ENCODE measurements at regions not wholly inside any gene's neighbourhood (a gene's known extent, or its start where the extent isn't known, plus 50 kb on each side); places are given as distances from the start of the nearest gene placed in this dataset.

DNA sequence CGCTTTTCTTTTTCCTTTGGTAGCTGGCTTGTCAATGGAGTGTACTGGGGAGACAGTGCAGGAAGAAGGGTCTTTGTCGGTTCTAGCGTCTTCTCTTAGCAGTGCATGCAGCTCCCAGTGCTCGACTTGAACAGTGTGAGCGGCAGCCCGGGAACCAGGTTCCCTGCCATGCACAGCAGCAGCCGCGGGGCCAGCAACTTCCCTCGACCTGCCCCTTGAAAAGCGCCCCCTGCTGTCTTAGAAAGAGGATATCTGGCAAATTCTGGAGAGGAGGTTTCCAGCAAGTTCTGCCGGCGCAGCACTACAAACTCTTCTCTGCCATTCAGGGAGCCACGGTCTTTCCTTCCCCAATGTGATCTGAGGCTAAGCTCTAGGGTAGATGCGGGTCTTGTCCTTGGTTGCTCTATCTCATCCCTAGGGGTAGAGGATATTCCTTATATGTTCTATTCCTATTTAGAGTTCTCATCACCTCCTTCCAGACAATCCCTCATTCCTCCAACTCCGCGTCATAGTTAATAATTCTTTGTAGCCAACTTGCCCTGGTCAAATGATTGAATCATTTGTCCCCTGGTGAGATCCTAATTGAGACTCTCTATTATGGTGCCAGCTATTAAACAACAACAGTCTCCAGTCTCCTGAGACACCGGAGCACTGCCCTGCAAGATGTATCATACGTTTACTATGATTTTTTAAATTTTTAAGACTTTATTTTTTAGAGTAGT is 451.3 kb downstream of the PMP22 start:
- DNase-seq, result no peak
- no peak overlapping the region for H3K23ac ChIP-seq (ENCODE audit: low read length in 2 of 2)
- H3K36me3 ChIP-seq (ENCODE audit: control insufficient read depth in 1 of 2, insufficient read depth in 2 of 2, low read depth in 1 of 2, low read length in 2 of 2), result no peaks in the 10 kb centered on the region
- no peak overlapping the region for H2AFZ ChIP-seq (ENCODE audit: low read depth, low read length)
- no peaks in the 10 kb centered on the region for H3K9me3 ChIP-seq (ENCODE audit: control insufficient read depth, low read length)
- 51% methylated on average over 15 of the region's 18 CpGs for whole genome bisulfite sequencing
- H3K79me1 ChIP-seq (replicated peaks; ENCODE audit: low read length, poor library complexity, severe bottlenecking), result no peaks in the 10 kb centered on the region
- no peak overlapping the region for H4K91ac ChIP-seq (ENCODE audit: low read length)
- peaks cover 3% of the 10 kb centered on the region for H3K4me1 ChIP-seq (ENCODE audit: control insufficient read depth, insufficient read depth, low read depth, low read length)
- H3K27ac ChIP-seq (ENCODE audit: low read length, poor library complexity, severe bottlenecking), result no peak overlapping the region
- H3K4me3 ChIP-seq (ENCODE audit: insufficient read depth in 1 of 2, low read depth in 1 of 2, low read length in 2 of 2), result no peak overlapping the region
- H3K4me2 ChIP-seq (ENCODE audit: low read length, poor library complexity, severe bottlenecking), result no peak overlapping the region
- no peaks in the 10 kb centered on the region for H3K27me3 ChIP-seq (ENCODE audit: control insufficient read depth in 1 of 2, insufficient read depth in 1 of 2, low read length in 2 of 2)
- H2AK5ac ChIP-seq (ENCODE audit: low read length, severe bottlenecking), result no peak overlapping the region
- no peak overlapping the region for H3K14ac ChIP-seq (ENCODE audit: low read length in 2 of 2)
- no peak overlapping the region for H3K4ac ChIP-seq (ENCODE audit: low read depth in 1 of 2, low read length in 2 of 2)
- no peak overlapping the region for H3K18ac ChIP-seq (ENCODE audit: low read depth in 1 of 2, low read length in 2 of 2)
- no peak overlapping the region for H2BK120ac ChIP-seq (ENCODE audit: low read depth, low read length)
- no peak overlapping the region for H3K9ac ChIP-seq (ENCODE audit: low read length)
- H4K8ac ChIP-seq (ENCODE audit: low read length), result no peak overlapping the region
- H2BK12ac ChIP-seq (ENCODE audit: low read length in 2 of 2), result peak overlapping the region in 1 of 2 experiments; percentile 63
- H2BK15ac ChIP-seq (ENCODE audit: low read depth, poor library complexity, severe bottlenecking), result no peak overlapping the region
- no peak overlapping the region for H2BK5ac ChIP-seq (ENCODE audit: low read depth, low read length, poor library complexity, severe bottlenecking)

- Histone ChIP-seq H2BK15ac (ENCODE audit: low read depth, poor library complexity, severe bottlenecking) (no peak overlapping the region), H2AK5ac (ENCODE audit: low read length, severe bottlenecking) (no peak overlapping the region), H3K4ac (ENCODE audit: low read depth in 1 of 2, low read length in 2 of 2) (no peak overlapping the region), H3K14ac (ENCODE audit: low read length in 2 of 2) (no peak overlapping the region), H3K79me1 (replicated peaks; ENCODE audit: low read length, poor library complexity, severe bottlenecking) (no peaks in the 10 kb centered on the region), H3K4me1 (ENCODE audit: control insufficient read depth, insufficient read depth, low read depth, low read length) (no peaks in the 10 kb centered on the region), H2BK12ac (ENCODE audit: low read length in 2 of 2) (no peak overlapping the region), H2BK5ac (ENCODE audit: low read depth, low read length, poor library complexity, severe bottlenecking) (no peak overlapping the region), H2AFZ (ENCODE audit: low read depth, low read length) (no peak overlapping the region), H3K36me3 (ENCODE audit: control insufficient read depth in 1 of 2, insufficient read depth in 2 of 2, low read depth in 1 of 2, low read length in 2 of 2) (no peaks in the 10 kb centered on the region), H3K23ac (ENCODE audit: low read length in 2 of 2) (no peak overlapping the region), H3K4me2 (ENCODE audit: low read length, poor library complexity, severe bottlenecking) (no peak overlapping the region), H2BK120ac (ENCODE audit: low read depth, low read length) (no peak overlapping the region), H3K27ac (ENCODE audit: low read length, poor library complexity, severe bottlenecking) (no peak overlapping the region), H3K4me3 (ENCODE audit: insufficient read depth in 1 of 2, low read depth in 1 of 2, low read length in 2 of 2) (no peak overlapping the region), H3K27me3 (ENCODE audit: control insufficient read depth in 1 of 2, insufficient read depth in 1 of 2, low read length in 2 of 2) (no peaks in the 10 kb centered on the region), H4K8ac (ENCODE audit: low read length) (no peak overlapping the region), H3K9me3 (ENCODE audit: control insufficient read depth, low read length) (no peaks in the 10 kb centered on the region), H3K18ac (ENCODE audit: low read depth in 1 of 2, low read length in 2 of 2) (no peak overlapping the region), H3K9ac (ENCODE audit: low read length) (no peak overlapping the region), H4K91ac (ENCODE audit: low read length) (no peak overlapping the region)
- DNase-seq, result no peak
Observed at GRCh38 chr17:14808425-14808824, 456.7 kb downstream of the PMP22 start.

GRCh38 chr17:14805348-14805747 is 459.8 kb downstream of the PMP22 start:
- peaks cover 3% of the 10 kb centered on the region for H3K9me3 ChIP-seq (ENCODE audit: control insufficient read depth, low read length)
- H3K27me3 ChIP-seq (ENCODE audit: control insufficient read depth in 1 of 2, insufficient read depth in 1 of 2, low read length in 2 of 2), result no peaks in the 10 kb centered on the region

DNA sequence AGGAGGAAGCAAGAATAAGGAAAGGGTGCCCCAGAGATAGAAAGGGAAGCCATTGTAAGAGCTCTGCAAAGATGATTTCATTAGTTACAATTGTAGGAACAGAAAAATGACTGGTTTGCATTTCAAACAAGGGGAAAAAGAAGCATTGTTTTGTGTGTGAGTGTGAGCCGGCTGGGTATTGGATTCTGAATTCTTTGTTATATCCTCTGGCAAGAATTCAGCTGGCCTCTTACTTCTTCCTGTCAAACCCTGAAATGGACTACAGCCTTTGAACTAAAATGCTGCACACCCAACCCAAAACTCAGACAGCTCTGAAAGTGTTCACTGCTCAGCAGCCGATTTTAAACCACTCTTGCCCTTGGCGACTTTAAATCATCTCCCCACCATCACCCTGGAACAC is 461.3 kb downstream of the PMP22 start:
- no peak overlapping the region for H3K18ac ChIP-seq (ENCODE audit: low read depth in 1 of 2, low read length in 2 of 2)
- no peak overlapping the region for H3K9ac ChIP-seq (ENCODE audit: low read length)
- WGBS, result 85% methylated on average over 3 of the region's 3 CpGs
- H3K27ac ChIP-seq (ENCODE audit: low read length, poor library complexity, severe bottlenecking), result no peak overlapping the region
- no peaks in the 10 kb centered on the region for H3K27me3 ChIP-seq (ENCODE audit: control insufficient read depth in 1 of 2, insufficient read depth in 1 of 2, low read length in 2 of 2)
- no peak overlapping the region for H2BK15ac ChIP-seq (ENCODE audit: low read depth, poor library complexity, severe bottlenecking)
- H3K4me3 ChIP-seq (ENCODE audit: insufficient read depth in 1 of 2, low read depth in 1 of 2, low read length in 2 of 2), result no peak overlapping the region
- H2BK12ac ChIP-seq (ENCODE audit: low read length in 2 of 2), result no peak overlapping the region
- no peak overlapping the region for H2AFZ ChIP-seq (ENCODE audit: low read depth, low read length)
- H2BK5ac ChIP-seq (ENCODE audit: low read depth, low read length, poor library complexity, severe bottlenecking), result no peak overlapping the region
- peaks cover 3% of the 10 kb centered on the region for H3K9me3 ChIP-seq (ENCODE audit: control insufficient read depth, low read length)
- H2AK5ac ChIP-seq (ENCODE audit: low read length, severe bottlenecking), result no peak overlapping the region
- no peak overlapping the region for H3K4me2 ChIP-seq (ENCODE audit: low read length, poor library complexity, severe bottlenecking)
- H3K14ac ChIP-seq (ENCODE audit: low read length in 2 of 2), result no peak overlapping the region
- H3K23ac ChIP-seq (ENCODE audit: low read length in 2 of 2), result no peak overlapping the region
- no peaks in the 10 kb centered on the region for H3K4me1 ChIP-seq (ENCODE audit: control insufficient read depth, insufficient read depth, low read depth, low read length)
- H3K4ac ChIP-seq (ENCODE audit: low read depth in 1 of 2, low read length in 2 of 2), result no peak overlapping the region
- H3K36me3 ChIP-seq (ENCODE audit: control insufficient read depth in 1 of 2, insufficient read depth in 2 of 2, low read depth in 1 of 2, low read length in 2 of 2), result no peaks in the 10 kb centered on the region
- H4K91ac ChIP-seq (ENCODE audit: low read length), result no peak overlapping the region
- DNase-seq, result no peak
- H3K79me1 ChIP-seq (replicated peaks; ENCODE audit: low read length, poor library complexity, severe bottlenecking), result no peaks in the 10 kb centered on the region
- no peak overlapping the region for H2BK120ac ChIP-seq (ENCODE audit: low read depth, low read length)
- H4K8ac ChIP-seq (ENCODE audit: low read length), result no peak overlapping the region

More at GRCh38 chr17:14805348-14805747, 459.8 kb downstream of the PMP22 start:
- no peak overlapping the region for H4K91ac ChIP-seq (ENCODE audit: low read length)
- no peak overlapping the region for H3K4me2 ChIP-seq (ENCODE audit: low read length, poor library complexity, severe bottlenecking)
- no peak overlapping the region for H3K23ac ChIP-seq (ENCODE audit: low read length in 2 of 2)
- no peak overlapping the region for H2BK15ac ChIP-seq (ENCODE audit: low read depth, poor library complexity, severe bottlenecking)
- H3K4ac ChIP-seq (ENCODE audit: low read depth in 1 of 2, low read length in 2 of 2), result no peak overlapping the region
- DNase-seq, result no peak
- H4K8ac ChIP-seq (ENCODE audit: low read length), result no peak overlapping the region
- H2BK12ac ChIP-seq (ENCODE audit: low read length in 2 of 2), result no peak overlapping the region
- H2BK5ac ChIP-seq (ENCODE audit: low read depth, low read length, poor library complexity, severe bottlenecking), result no peak overlapping the region
- no peak overlapping the region for H3K18ac ChIP-seq (ENCODE audit: low read depth in 1 of 2, low read length in 2 of 2)
- H3K36me3 ChIP-seq (ENCODE audit: control insufficient read depth in 1 of 2, insufficient read depth in 2 of 2, low read depth in 1 of 2, low read length in 2 of 2), result no peaks in the 10 kb centered on the region
- H3K27ac ChIP-seq (ENCODE audit: low read length, poor library complexity, severe bottlenecking), result no peak overlapping the region
- no peaks in the 10 kb centered on the region for H3K4me1 ChIP-seq (ENCODE audit: control insufficient read depth, insufficient read depth, low read depth, low read length)
- H2BK120ac ChIP-seq (ENCODE audit: low read depth, low read length), result no peak overlapping the region
- no peak overlapping the region for H3K4me3 ChIP-seq (ENCODE audit: insufficient read depth in 1 of 2, low read depth in 1 of 2, low read length in 2 of 2)
- no peak overlapping the region for H2AK5ac ChIP-seq (ENCODE audit: low read length, severe bottlenecking)
- H3K14ac ChIP-seq (ENCODE audit: low read length in 2 of 2), result no peak overlapping the region
- H3K79me1 ChIP-seq (replicated peaks; ENCODE audit: low read length, poor library complexity, severe bottlenecking), result no peaks in the 10 kb centered on the region
- H3K9ac ChIP-seq (ENCODE audit: low read length), result no peak overlapping the region
- H2AFZ ChIP-seq (ENCODE audit: low read depth, low read length), result no peak overlapping the region
